Parathyroid adenoma (tissue), 2 donors: ENCODE measurements at regions not wholly inside any gene's neighbourhood (a gene's known extent, or its start where the extent isn't known, plus 50 kb on each side); places are given as distances from the start of the nearest gene placed in this dataset.

Experiments
- H2AFZ ChIP-seq: fragments of 300-600 bp; sonication (generic); one replicate; pipeline ENCODE4 v1.7.0; 2017; ENCODE audit warnings: antibody characterized with exemption, mild to moderate bottlenecking
- H3K27ac ChIP-seq: fragments of 300-600 bp; sonication (generic); one replicate; pipeline ENCODE4 v1.7.0; 2017
- H3K27me3 ChIP-seq: fragments of 300-600 bp; sonication (generic); one replicate; pipeline ENCODE4 v1.7.0; 2017; ENCODE audit warnings: low read length; ENCODE audit not compliant: control insufficient read depth, insufficient read depth
- H3K36me3 ChIP-seq: fragments of 300-600 bp; sonication (generic); one replicate; pipeline ENCODE4 v1.7.0; 2017; ENCODE audit warnings: low read length; ENCODE audit not compliant: control insufficient read depth, insufficient read depth
- H3K4me1 ChIP-seq: fragments of 300-600 bp; sonication (generic); one replicate; pipeline ENCODE4 v1.7.0; 2017; ENCODE audit warnings: control low read depth
- H3K4me2 ChIP-seq: fragments of 300-600 bp; sonication (generic); one replicate; pipeline ENCODE4 v1.7.0; 2017; ENCODE audit warnings: low read length
- H3K4me3 ChIP-seq: fragments of 300-600 bp; sonication (generic); one replicate; pipeline ENCODE4 v1.7.0; 2017; ENCODE audit warnings: low read depth, low read length
- H3K79me2 ChIP-seq: fragments of 300-600 bp; sonication (generic); one replicate; pipeline ENCODE4 v1.7.0; 2017; ENCODE audit warnings: control low read depth
- H3K9ac ChIP-seq: fragments of 300-600 bp; sonication (generic); one replicate; pipeline ENCODE4 v1.7.0; 2017; ENCODE audit warnings: mild to moderate bottlenecking
- H3K9me3 ChIP-seq: fragments of 300-600 bp; sonication (generic); one replicate; pipeline ENCODE4 v1.7.0; 2017; ENCODE audit warnings: low read length; ENCODE audit not compliant: control insufficient read depth
- CTCF ChIP-seq: fragments of 300-600 bp; sonication (generic); IDR thresholded peaks from one replicate; pipeline ENCODE4 v1.7.0; 2017; ENCODE audit warnings: antibody characterized with exemption, mild to moderate bottlenecking
- donor health status: primary hyperparathyroidism.

- no peak overlapping the region for H3K27ac ChIP-seq
- H2AFZ ChIP-seq, result no peak overlapping the region
- H3K4me3 ChIP-seq, result no peak overlapping the region
- H3K27me3 ChIP-seq, result no peaks in the 10 kb centered on the region
- no peaks in the 10 kb centered on the region for H3K36me3 ChIP-seq
- H3K79me2 ChIP-seq, result no peaks in the 10 kb centered on the region
- H3K9ac ChIP-seq, result no peak overlapping the region
- TF ChIP-seq CTCF, result no peak
- no peak overlapping the region for H3K4me2 ChIP-seq
- no peaks in the 10 kb centered on the region for H3K9me3 ChIP-seq
- no peaks in the 10 kb centered on the region for H3K4me1 ChIP-seq
These were observed 73.0 kb downstream of the DIO3 start for GRCh38 chr14:101634202-101634849.

DNA sequence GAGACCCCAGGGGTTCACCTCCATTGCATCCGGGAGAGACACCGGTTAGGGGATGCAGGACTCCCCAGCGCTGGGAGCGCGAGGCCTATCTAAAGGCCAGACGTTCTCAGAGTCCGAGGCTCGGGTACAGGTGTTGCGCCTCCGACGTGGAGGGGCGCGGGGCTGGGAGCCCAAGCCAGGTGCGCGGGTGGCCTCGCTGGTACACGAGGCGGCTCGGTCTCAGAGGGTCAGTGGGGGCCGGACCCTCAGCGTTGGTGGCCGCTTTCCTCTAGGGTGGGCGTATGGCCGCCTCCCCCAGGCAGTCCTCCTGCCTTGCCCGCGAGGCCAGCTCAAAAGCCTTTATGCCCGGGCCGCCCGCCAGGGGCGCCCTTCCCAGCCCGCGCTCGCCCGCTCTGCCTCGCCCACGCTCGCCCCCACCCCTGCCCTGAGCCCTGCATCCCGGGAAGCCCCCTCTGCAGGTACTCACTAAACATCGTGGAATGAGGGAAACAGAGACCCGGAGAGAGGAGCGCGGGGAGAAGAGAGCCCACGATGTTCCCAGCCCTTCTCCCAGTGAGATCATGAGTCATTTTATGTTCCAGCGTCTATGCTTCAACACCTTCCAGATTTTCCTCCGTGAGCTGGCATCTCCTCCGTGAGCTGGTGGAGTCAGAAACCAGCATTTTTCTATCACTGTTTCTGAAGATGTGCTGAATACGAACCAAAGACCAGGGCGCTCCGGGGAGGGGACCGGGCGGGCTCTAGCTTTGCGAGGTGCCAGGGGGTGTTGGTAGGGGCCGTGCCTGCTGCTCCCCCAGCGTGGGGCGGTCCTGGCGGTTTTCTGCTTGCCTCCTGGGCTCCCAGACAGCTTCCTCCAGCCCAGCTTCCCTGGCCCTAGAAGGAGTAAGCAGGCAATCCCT is 73.8 kb downstream of the DIO3 start:
- Histone ChIP-seq H3K4me3 (no peak overlapping the region), H3K79me2 (no peaks in the 10 kb centered on the region), H3K36me3 (no peaks in the 10 kb centered on the region), H3K9me3 (no peaks in the 10 kb centered on the region), H3K27me3 (no peaks in the 10 kb centered on the region), H3K4me2 (no peak overlapping the region), H3K4me1 (no peaks in the 10 kb centered on the region), H3K9ac (no peak overlapping the region), H3K27ac (no peak overlapping the region), H2AFZ (no peak overlapping the region)
- no peak for TF ChIP-seq CTCF

GRCh38 chr14:101635749-101636560 is 74.7 kb downstream of the DIO3 start:
- Histone ChIP-seq H2AFZ (no peak overlapping the region), H3K27ac (no peak overlapping the region), H3K27me3 (no peaks in the 10 kb centered on the region), H3K4me2 (no peak overlapping the region), H3K4me3 (no peak overlapping the region), H3K4me1 (no peaks in the 10 kb centered on the region), H3K79me2 (no peaks in the 10 kb centered on the region), H3K36me3 (no peaks in the 10 kb centered on the region), H3K9me3 (no peaks in the 10 kb centered on the region), H3K9ac (no peak overlapping the region)
- no peak for TF ChIP-seq CTCF

GRCh38 chr14:101639241-101639833 is 78.0 kb downstream of the DIO3 start:
- Histone ChIP-seq H3K4me1 (no peaks in the 10 kb centered on the region), H3K27ac (no peak overlapping the region), H3K4me2 (no peak overlapping the region), H3K36me3 (no peaks in the 10 kb centered on the region), H3K9ac (no peak overlapping the region), H3K4me3 (no peak overlapping the region), H2AFZ (no peak overlapping the region), H3K27me3 (no peaks in the 10 kb centered on the region), H3K9me3 (peaks cover 4% of the 10 kb centered on the region), H3K79me2 (no peaks in the 10 kb centered on the region)
- no peak for TF ChIP-seq CTCF
